Ammon's horn (tissue), 1 donor: ENCODE measurements at regions not wholly inside any gene's neighbourhood (a gene's known extent, or its start where the extent isn't known, plus 50 kb on each side); places are given as distances from the start of the nearest gene placed in this dataset.
"Not testable (repeated sequence)": the region's sequence is repeated elsewhere in the genome, so short reads cannot be mapped to it uniquely, and the experiment has no call there.

Experiments
- DNase-seq: peaks from one replicate; pipeline ENCODE4 v3.0.0-alpha.2; 2016; ENCODE audit warnings: low spot score

GRCh38 chr20:4635781-4636180 is 50.5 kb upstream of the PRNP start:
- no peak for DNase-seq

DNA sequence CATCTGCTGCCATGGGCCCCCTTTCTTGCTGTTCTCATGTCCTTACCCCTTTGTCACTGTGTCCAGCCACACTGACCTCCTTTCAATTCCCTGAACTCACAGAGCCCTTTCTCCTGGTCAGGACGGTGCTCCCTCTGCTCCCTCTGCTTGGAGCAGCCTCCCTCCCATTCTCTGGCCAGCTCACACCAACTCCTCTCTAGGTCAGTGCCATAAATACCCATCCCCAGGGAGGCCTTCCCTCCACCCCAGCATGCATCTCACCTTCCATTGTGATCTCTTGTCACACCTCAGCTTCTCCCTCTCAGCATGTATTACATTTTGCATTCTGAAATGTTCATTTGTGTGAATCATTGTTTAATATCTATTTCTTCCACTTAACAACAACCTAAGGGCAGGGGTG is 50.9 kb upstream of the PRNP start:
- DNase-seq: no peak

- no peak for DNase-seq
Measured at GRCh38 chr20:4633780-4634179, 52.5 kb upstream of the PRNP start.

DNA sequence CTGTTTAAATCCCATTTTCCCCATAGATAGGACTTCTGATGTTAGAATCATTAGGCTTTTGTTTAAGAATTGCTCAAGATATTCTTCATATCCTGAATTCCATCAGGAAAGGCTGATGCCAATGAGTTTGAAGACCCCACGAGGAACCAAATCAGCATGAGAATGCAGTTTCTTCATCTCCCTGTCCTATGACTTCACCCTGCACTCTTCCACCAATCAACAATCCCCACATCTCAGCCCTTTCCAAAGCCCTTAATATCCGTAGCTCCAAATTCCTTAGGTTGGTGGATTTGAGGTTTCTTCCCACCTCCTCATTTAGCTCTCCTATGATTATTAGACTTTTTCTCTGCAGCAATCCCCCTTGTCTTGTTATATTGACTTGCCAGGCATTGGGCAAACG is 52.9 kb upstream of the PRNP start:
- DNase-seq: no peak

GRCh38 chr20:4632876-4633275 is 53.4 kb upstream of the PRNP start:
- no peak for DNase-seq

GRCh38 chr20:4626228-4626627 is 60.0 kb upstream of the PRNP start:
- DNase-seq: no peak

GRCh38 chr20:4625687-4626086 is 60.6 kb upstream of the PRNP start:
- no peak for DNase-seq

DNA sequence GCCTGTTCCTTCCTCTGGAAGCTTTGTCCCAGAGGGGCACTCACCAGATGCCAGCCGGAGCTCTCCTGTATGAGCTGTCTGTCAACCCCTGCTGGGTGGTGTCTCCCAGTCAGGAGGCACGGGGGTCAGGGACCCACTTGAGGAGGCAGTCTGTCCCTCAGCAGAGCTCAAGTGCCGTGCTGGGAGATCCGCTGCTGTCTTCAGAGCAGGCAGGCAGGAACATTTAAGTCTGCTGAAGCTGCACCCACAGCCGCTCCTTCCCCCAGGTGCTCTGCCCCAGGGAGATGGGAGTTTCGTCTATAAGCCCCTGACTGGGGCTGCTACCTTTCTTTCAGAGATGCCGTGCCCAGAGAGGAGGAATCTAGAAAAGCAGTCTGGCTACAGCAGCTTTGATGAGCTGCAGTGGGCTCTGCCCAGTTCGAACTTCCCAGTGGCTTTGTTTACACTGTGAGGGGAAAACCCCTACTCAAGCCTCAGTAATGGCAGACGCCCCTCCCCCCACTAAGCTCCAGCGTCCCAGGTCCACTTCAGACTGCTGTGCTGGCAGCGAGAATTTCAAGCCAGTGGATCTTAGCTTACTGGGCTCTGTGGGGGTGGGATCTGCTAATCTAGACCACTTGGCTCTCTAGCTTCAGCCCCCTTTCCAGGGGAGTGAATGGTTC is 61.5 kb upstream of the PRNP start:
- DNase-seq: not testable (repeated sequence)

- DNase-seq: not testable (repeated sequence)
Measured at GRCh38 chr20:4619144-4619543, 67.1 kb upstream of the PRNP start.

- DNase-seq: peak; percentile 55
Measured at GRCh38 chr20:4617484-4617883, 68.8 kb upstream of the PRNP start.

- no peak for DNase-seq
Measured at GRCh38 chr20:4617019-4617418, 69.2 kb upstream of the PRNP start.

GRCh38 chr20:4613718-4614620 is 72.3 kb upstream of the PRNP start:
- DNase-seq: peak; percentile 89

DNA sequence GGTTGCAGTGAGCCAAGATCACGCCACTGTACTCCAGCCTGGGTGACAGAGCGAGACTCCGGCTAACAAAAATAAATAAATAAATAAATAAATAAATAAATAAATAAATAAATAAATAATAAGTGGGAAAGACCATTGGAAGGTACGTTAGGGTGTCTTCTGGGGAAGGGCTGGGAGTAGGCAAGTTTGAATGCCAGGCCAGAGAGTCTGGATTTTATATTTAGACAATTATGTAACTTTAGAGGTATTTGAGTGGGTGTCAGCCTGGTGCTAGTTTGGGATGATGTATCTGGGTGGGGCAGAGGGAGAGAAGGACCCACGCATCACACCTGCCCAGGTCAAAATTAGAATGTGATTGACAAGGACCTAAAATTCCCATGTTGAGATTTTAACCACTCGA is 73.1 kb upstream of the PRNP start:
- no peak for DNase-seq

DNA sequence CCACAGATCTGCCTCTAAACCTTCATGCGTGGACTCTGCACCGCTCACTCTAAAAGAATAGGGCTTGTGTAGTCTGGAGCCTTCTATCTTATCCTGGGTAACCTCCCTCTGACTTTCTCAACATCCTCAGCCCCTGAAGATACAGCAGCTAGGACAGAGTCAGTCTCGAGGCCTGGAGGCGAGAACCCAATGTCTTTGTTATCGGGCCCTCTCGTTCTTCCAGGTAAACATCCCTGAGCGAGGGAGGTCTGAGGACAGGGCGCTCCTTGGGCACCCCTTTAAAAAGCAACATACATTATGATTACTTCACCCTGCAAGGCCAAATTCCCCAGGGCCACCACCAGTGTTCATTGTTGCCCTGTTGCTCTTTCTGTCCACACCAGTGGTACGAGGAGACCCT is 75.4 kb upstream of the PRNP start:
- no peak for DNase-seq

GRCh38 chr20:4609511-4609910 is 76.7 kb upstream of the PRNP start:
- DNase-seq: no peak

DNA sequence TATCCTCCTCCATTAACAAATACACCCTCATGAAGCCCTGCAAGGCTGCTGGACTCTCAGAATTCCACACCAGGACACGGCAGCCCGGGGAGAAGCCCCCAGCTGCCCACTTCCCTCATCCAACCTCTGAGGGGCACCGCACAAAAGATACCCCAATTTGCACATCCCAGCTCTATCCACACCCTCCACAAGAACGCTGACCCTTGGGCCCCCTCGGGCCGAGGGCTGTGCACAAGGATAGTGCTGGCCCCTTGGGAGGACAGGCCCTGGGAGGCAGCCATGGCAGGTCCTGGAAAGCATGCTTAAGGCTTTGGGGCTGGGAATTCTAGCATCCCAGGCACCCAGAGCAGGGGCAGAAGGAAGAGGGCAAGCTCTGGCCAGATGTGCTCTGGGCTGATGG is 77.4 kb upstream of the PRNP start:
- DNase-seq: no peak

GRCh38 chr20:4607287-4607713 is 79.0 kb upstream of the PRNP start:
- peak; percentile 76 for DNase-seq

DNA sequence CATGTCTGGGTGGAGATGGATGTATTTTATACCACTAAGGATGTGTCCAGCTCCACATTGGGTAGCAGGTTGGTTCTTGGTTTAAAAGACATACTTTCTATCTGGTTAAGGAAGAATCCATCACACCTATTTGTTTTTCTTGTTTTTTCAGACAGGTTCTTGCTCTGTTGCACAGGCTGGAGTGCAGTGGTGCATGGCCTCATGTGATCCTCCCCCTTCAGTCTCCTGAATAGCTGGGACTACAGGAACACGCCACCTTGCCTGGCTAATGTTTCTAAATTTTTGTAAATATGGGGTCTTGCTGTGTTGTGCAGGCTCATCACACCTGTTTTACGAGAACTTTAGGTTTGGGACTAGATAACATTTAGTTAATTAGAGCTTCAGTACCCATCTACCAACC is 80.2 kb upstream of the PRNP start:
- DNase-seq: no peak

DNA sequence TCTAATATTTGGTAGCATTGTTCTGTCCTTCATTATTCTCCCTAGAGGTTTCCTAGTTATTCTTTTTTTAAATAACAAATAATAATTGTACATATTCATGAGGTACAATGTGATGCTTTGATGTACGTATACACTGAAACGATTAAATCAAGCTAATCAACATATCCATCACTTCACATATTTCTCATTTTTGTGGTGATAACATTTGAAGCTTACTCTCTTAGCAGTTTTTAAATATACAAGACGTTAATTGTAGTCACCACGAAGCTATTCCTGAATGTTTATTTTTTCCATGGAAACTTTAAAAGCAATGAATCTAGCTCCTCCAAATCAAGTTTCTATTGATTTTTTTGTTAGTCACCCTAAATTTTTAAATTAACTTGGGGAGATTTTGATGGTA is 81.1 kb upstream of the PRNP start:
- no peak for DNase-seq

DNA sequence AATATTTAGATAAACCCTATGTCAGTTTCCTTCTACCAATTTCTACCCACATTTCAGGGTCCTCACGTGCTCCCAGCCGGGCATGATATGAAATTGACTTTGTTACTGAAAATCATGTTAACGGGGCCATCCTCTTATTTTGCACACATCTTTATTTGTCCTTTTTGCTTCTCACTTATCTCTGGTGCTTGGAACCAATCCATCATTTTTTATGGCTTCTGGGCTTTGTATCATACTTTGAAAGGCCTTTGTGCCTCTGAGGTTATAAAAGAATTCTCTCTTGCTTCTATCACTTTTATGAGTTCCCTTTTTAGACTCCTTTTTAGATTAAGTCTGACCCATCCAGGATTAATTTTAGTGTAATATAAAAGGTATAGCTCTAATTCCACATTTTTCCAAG is 81.7 kb upstream of the PRNP start:
- no peak for DNase-seq

DNA sequence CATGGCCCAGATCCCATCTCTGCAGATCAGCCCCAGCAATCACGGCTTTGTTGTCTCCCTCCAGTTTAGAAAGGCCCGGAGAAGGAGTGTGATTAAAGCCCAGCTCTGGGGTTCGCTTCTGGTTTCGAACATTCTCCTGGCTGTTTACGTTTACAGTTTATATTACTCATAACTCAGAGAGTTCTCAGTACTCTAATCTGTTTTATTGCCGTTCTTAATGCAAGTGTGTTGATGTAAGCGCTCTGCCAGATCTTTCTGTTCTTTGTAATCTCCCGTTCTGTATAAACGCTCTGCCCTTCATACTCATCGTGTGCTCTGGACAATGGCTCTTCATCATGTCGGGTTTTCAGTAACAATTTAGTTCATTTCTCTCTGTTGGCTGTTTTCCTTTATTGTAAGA is 82.5 kb upstream of the PRNP start:
- DNase-seq: no peak

- DNase-seq: no peak
Measured at GRCh38 chr20:4602297-4602631, 84.0 kb upstream of the PRNP start.

DNA sequence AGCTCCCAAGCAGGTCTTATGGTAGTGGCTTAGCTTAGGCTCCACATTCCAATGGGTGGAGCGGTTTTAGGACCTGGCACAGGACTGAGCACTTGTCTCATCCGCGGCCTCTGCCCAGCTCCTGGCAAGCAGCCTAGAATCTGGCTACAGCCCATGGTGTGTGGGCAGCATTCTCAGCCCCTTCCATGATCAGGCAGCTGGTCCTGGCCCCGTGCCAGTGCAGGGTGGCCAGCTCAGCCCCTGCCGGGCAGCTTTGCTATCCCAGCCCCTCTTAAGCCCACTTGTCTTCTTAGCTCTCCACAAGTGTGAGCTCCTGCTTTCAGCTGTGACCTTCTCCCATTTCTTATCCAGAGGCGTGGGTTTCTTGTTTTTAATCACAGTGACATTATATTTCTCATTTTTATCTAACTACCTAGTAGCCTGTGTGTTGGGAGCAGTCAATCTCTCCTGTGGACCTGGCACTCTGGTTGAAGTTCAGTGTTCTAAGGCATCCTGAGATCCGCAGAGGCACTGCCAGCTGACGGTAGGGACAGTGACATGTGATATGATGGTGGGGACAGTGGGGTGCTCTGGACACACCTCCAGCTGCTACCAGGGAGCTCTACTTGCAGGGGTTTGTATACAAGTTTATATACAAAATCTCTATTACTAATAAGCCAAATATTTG is 84.5 kb upstream of the PRNP start:
- DNase-seq: peak; percentile 91
